ENCODE measurements at regions not wholly inside any gene's neighbourhood (a gene's known extent, or its start where the extent isn't known, plus 50 kb on each side); places are given as distances from the start of the nearest gene placed in this dataset.

GRCh38 chr10:61108915-61109314 is 164.9 kb upstream of the RHOBTB1 start:
- Histone ChIP-seq H3K9ac (ENCODE audit: low read length in 3 of 3) (no peak overlapping the region), H3K27ac (ENCODE audit: low read depth in 2 of 2, low read length in 2 of 2) (no peak overlapping the region), H3K36me3 (ENCODE audit: control insufficient read depth in 2 of 3, insufficient read depth in 3 of 3, low read length in 3 of 3) (no peaks in the 10 kb centered on the region), H3K9me3 (ENCODE audit: control insufficient read depth in 2 of 3, insufficient read depth in 1 of 3, low read length in 3 of 3) (no peaks in the 10 kb centered on the region), H3K4me1 (ENCODE audit: control insufficient read depth in 2 of 3, insufficient read depth in 2 of 3, low read depth in 1 of 3, low read length in 3 of 3) (no peaks in the 10 kb centered on the region), H3K27me3 (ENCODE audit: control insufficient read depth, insufficient read depth, low read length) (no peaks in the 10 kb centered on the region), H3K4me3 (ENCODE audit: low read length in 3 of 3) (no peak overlapping the region)
- DNase-seq (no peak), FAIRE-seq (no peak)
- TF ChIP-seq CTCF (IDR thresholded peaks at IDR 0.05; ENCODE audit: borderline replicate concordance, extremely low read depth, insufficient read depth): no peak
- intact Hi-C loops (cut with DNase I): no loop called here

DNA sequence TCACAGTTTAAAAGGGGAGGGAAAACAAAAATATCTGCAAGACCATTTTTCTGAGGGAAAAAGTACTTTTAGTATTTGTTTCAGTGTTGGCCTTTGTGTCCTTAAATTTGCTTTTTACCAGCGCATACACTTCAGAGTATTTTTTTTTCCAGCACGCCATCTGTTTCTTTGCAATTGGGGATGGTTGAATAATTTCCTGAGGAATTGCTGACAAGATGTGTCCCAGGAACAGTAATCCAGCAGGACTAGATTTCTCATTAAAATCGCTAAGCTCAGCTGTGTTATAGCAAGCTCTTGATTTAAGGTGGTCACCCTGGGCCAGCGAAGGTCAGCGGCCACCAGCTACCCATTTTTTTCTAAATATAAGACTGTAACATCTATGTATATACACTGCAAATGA is 156.9 kb upstream of the RHOBTB1 start:
- DNase-seq (peak; percentile 30 to 68 (median 36)), FAIRE-seq (no peak)
- H3K4me3 ChIP-seq (ENCODE audit: low read length in 3 of 3): no peak overlapping the region
- H3K9ac ChIP-seq (ENCODE audit: low read length in 3 of 3): no peak overlapping the region
- no peaks in the 10 kb centered on the region for H3K36me3 ChIP-seq (ENCODE audit: control insufficient read depth in 2 of 3, insufficient read depth in 3 of 3, low read length in 3 of 3)
- no peaks in the 10 kb centered on the region for H3K27me3 ChIP-seq (ENCODE audit: control insufficient read depth, insufficient read depth, low read length)
- intact Hi-C loops (cut with DNase I): no loop called here
- H3K27ac ChIP-seq (ENCODE audit: low read depth in 2 of 2, low read length in 2 of 2): no peak overlapping the region
- no peaks in the 10 kb centered on the region for H3K4me1 ChIP-seq (ENCODE audit: control insufficient read depth in 2 of 3, insufficient read depth in 2 of 3, low read depth in 1 of 3, low read length in 3 of 3)
- TF ChIP-seq CTCF (IDR thresholded peaks at IDR 0.05; ENCODE audit: borderline replicate concordance, extremely low read depth, insufficient read depth): no peak
- H3K9me3 ChIP-seq (ENCODE audit: control insufficient read depth in 2 of 3, insufficient read depth in 1 of 3, low read length in 3 of 3): peaks cover 0 to 2% (median 0%) of the 10 kb centered on the region in 3 donors

GRCh38 chr10:61099756-61100155 is 155.8 kb upstream of the RHOBTB1 start:
- DNase-seq (peak in 1 of 5 donors; percentile 15), FAIRE-seq (no peak)
- H3K9ac ChIP-seq (ENCODE audit: low read length in 3 of 3): no peak overlapping the region
- H3K27ac ChIP-seq (ENCODE audit: low read depth in 2 of 2, low read length in 2 of 2): no peak overlapping the region
- H3K4me3 ChIP-seq (ENCODE audit: low read length in 3 of 3): no peak overlapping the region
- no peaks in the 10 kb centered on the region for H3K4me1 ChIP-seq (ENCODE audit: control insufficient read depth in 2 of 3, insufficient read depth in 2 of 3, low read depth in 1 of 3, low read length in 3 of 3)
- H3K27me3 ChIP-seq (ENCODE audit: control insufficient read depth, insufficient read depth, low read length): no peaks in the 10 kb centered on the region
- peaks cover 0 to 8% (median 0%) of the 10 kb centered on the region in 3 donors for H3K9me3 ChIP-seq (ENCODE audit: control insufficient read depth in 2 of 3, insufficient read depth in 1 of 3, low read length in 3 of 3)
- intact Hi-C loops (cut with DNase I): no loop called here
- no peak for TF ChIP-seq CTCF (IDR thresholded peaks at IDR 0.05; ENCODE audit: borderline replicate concordance, extremely low read depth, insufficient read depth)
- H3K36me3 ChIP-seq (ENCODE audit: control insufficient read depth in 2 of 3, insufficient read depth in 3 of 3, low read length in 3 of 3): no peaks in the 10 kb centered on the region

DNA sequence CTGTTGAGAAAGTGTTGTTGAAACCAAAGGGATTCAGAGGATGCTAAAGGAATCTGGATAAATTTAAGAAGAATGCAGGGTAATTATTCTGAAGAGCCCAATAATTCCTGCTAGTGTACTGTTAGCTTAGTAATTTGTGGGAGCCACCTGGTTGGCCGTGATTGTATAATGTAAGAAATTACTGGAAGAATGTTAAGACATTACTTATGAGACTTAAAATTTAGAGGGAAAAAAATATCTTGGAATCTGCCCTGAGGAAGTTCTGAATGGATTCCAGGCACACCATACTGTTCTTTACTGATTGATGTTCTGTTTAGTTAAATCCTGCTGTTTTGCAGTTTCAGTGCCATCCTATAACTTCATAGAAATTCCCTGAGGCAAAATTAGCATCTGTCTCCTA is 155.0 kb upstream of the RHOBTB1 start:
- Histone ChIP-seq H3K9me3 (ENCODE audit: control insufficient read depth in 2 of 3, insufficient read depth in 1 of 3, low read length in 3 of 3) (peaks cover 0 to 8% (median 0%) of the 10 kb centered on the region in 3 donors), H3K36me3 (ENCODE audit: control insufficient read depth in 2 of 3, insufficient read depth in 3 of 3, low read length in 3 of 3) (no peaks in the 10 kb centered on the region), H3K4me3 (ENCODE audit: low read length in 3 of 3) (no peak overlapping the region), H3K27me3 (ENCODE audit: control insufficient read depth, insufficient read depth, low read length) (no peaks in the 10 kb centered on the region), H3K9ac (ENCODE audit: low read length in 3 of 3) (no peak overlapping the region), H3K4me1 (ENCODE audit: control insufficient read depth in 2 of 3, insufficient read depth in 2 of 3, low read depth in 1 of 3, low read length in 3 of 3) (no peaks in the 10 kb centered on the region), H3K27ac (ENCODE audit: low read depth in 2 of 2, low read length in 2 of 2) (no peak overlapping the region)
- intact Hi-C loops (cut with DNase I): no loop called here
- DNase-seq (no peak), FAIRE-seq (no peak)
- TF ChIP-seq CTCF (IDR thresholded peaks at IDR 0.05; ENCODE audit: borderline replicate concordance, extremely low read depth, insufficient read depth): no peak

Measured in kidney (tissue), 13 donors.